ENCODE measurements at regions not wholly inside any gene's neighbourhood (a gene's known extent, or its start where the extent isn't known, plus 50 kb on each side); places are given as distances from the start of the nearest gene placed in this dataset.

GRCh38 chr16:87050142-87050541 is 267.1 kb downstream of the C16orf95 start:
- TF ChIP-seq EZH2phosphoT487 (IDR thresholded peaks at IDR 0.05; ENCODE audit: insufficient read depth, low read depth) (no peak), EZH2 (IDR thresholded peaks at IDR 0.05; ENCODE audit: insufficient read depth, poor library complexity, severe bottlenecking) (no peak)

Data from GM23248 (cell line).